ENCODE measurements at regions not wholly inside any gene's neighbourhood (a gene's known extent, or its start where the extent isn't known, plus 50 kb on each side); places are given as distances from the start of the nearest gene placed in this dataset.
"Not testable (repeated sequence)": the region's sequence is repeated elsewhere in the genome, so short reads cannot be mapped to it uniquely, and the experiment has no call there.

GRCh38 chr12:127761880-127762279, 505.1 kb upstream of the TMEM132C start:
- no peak for DNase-seq (ENCODE audit: extremely low read depth, low read depth, low spot score)

GRCh38 chr12:127767656-127768055, 499.3 kb upstream of the TMEM132C start:
- no peak for DNase-seq (ENCODE audit: extremely low read depth, low read depth, low spot score)

- DNase-seq (ENCODE audit: extremely low read depth, low read depth, low spot score) = no peak
Observed at GRCh38 chr12:127770118-127770517, 496.9 kb upstream of the TMEM132C start.

GRCh38 chr12:127771546-127771945, 495.4 kb upstream of the TMEM132C start:
- no peak for DNase-seq (ENCODE audit: extremely low read depth, low read depth, low spot score)

- DNase-seq (ENCODE audit: extremely low read depth, low read depth, low spot score) = no peak
Observed at GRCh38 chr12:127773520-127773919, 493.4 kb upstream of the TMEM132C start.

GRCh38 chr12:127774828-127775227, 492.1 kb upstream of the TMEM132C start:
- DNase-seq (ENCODE audit: extremely low read depth, low read depth, low spot score) = no peak

GRCh38 chr12:127779301-127780045, 487.5 kb upstream of the TMEM132C start:
- no peak for DNase-seq (ENCODE audit: extremely low read depth, low read depth, low spot score)

GRCh38 chr12:127780881-127781280, 486.1 kb upstream of the TMEM132C start:
- no peak for DNase-seq (ENCODE audit: extremely low read depth, low read depth, low spot score)

GRCh38 chr12:127781336-127781735, 485.6 kb upstream of the TMEM132C start:
- DNase-seq (ENCODE audit: extremely low read depth, low read depth, low spot score) = no peak

- no peak for DNase-seq (ENCODE audit: extremely low read depth, low read depth, low spot score)
Observed at GRCh38 chr12:127785540-127785939, 481.4 kb upstream of the TMEM132C start.

- DNase-seq (ENCODE audit: extremely low read depth, low read depth, low spot score) = no peak
Observed at GRCh38 chr12:127785986-127786590, 480.9 kb upstream of the TMEM132C start.

- no peak for DNase-seq (ENCODE audit: extremely low read depth, low read depth, low spot score)
Observed at GRCh38 chr12:127787544-127787943, 479.4 kb upstream of the TMEM132C start.

- no peak for DNase-seq (ENCODE audit: extremely low read depth, low read depth, low spot score)
Observed at GRCh38 chr12:127790376-127790775, 476.6 kb upstream of the TMEM132C start.

GRCh38 chr12:127791217-127791616, 475.8 kb upstream of the TMEM132C start:
- no peak for DNase-seq (ENCODE audit: extremely low read depth, low read depth, low spot score)

- DNase-seq (ENCODE audit: extremely low read depth, low read depth, low spot score) = no peak
Observed at GRCh38 chr12:127797918-127798317, 469.1 kb upstream of the TMEM132C start.

GRCh38 chr12:127802271-127802670, 464.7 kb upstream of the TMEM132C start:
- no peak for DNase-seq (ENCODE audit: extremely low read depth, low read depth, low spot score)

GRCh38 chr12:127803545-127803944, 463.4 kb upstream of the TMEM132C start:
- no peak for DNase-seq (ENCODE audit: extremely low read depth, low read depth, low spot score)

- DNase-seq (ENCODE audit: extremely low read depth, low read depth, low spot score) = no peak
Observed at GRCh38 chr12:127809275-127809674, 457.7 kb upstream of the TMEM132C start.

GRCh38 chr12:127810041-127810440, 456.9 kb upstream of the TMEM132C start:
- DNase-seq (ENCODE audit: extremely low read depth, low read depth, low spot score) = no peak

- not testable (repeated sequence) for DNase-seq (ENCODE audit: extremely low read depth, low read depth, low spot score)
Observed at GRCh38 chr12:127810459-127810858, 456.5 kb upstream of the TMEM132C start.

- no peak for DNase-seq (ENCODE audit: extremely low read depth, low read depth, low spot score)
Observed at GRCh38 chr12:127811988-127812387, 455.0 kb upstream of the TMEM132C start.

- no peak for DNase-seq (ENCODE audit: extremely low read depth, low read depth, low spot score)
Observed at GRCh38 chr12:127813147-127813546, 453.8 kb upstream of the TMEM132C start.

All from glomerular endothelial cell (primary cell).